Tibial nerve (tissue), 4 donors: ENCODE measurements at regions not wholly inside any gene's neighbourhood (a gene's known extent, or its start where the extent isn't known, plus 50 kb on each side); places are given as distances from the start of the nearest gene placed in this dataset.

Experiments used
- DNase-seq, 2 donors: peaks; one replicate each; pipeline ENCODE4 v3.0.0-alpha.2; 2019; ENCODE audit warnings: low spot score in 2 of 2
- H3K27ac ChIP-seq, 4 donors: fragments of 200-600 bp; sonication (generic) in 3 of 4; one replicate each; pipeline ENCODE4 v1.5.1; 2017 to 2019; ENCODE audit warnings: mild to moderate bottlenecking in 1 of 4
- H3K27me3 ChIP-seq, 2 donors: fragments of 200-600 bp; sonication (generic) in 1 of 2; one replicate each; pipeline versions ENCODE4 v1.5.1 to v1.6.0; 2017 to 2019
- H3K36me3 ChIP-seq, 3 donors: fragments of 200-600 bp; sonication (generic); one replicate each; pipeline ENCODE4 v1.5.1; 2018 to 2019
- H3K4me1 ChIP-seq, 4 donors: fragments of 200-600 bp; sonication (generic) in 3 of 4; one replicate each; pipeline ENCODE4 v1.5.1; 2017 to 2019
- H3K4me3 ChIP-seq, 4 donors: fragments of 200-600 bp; sonication (generic) in 3 of 4; one replicate each; pipeline ENCODE4 v1.5.1; 2017 to 2019; ENCODE audit warnings: mild to moderate bottlenecking in 1 of 4, moderate library complexity in 1 of 4
- H3K9me3 ChIP-seq, 4 donors: fragments of 200-600 bp; sonication (generic) in 3 of 4; one replicate each; pipeline ENCODE4 v1.5.1; 2017 to 2019
- EP300 ChIP-seq, 2 donors: sonication (generic); formaldehyde crosslinking; IDR thresholded peaks; one replicate each; pipeline ENCODE4 v1.6.1; 2017; ENCODE audit warnings: antibody characterized with exemption in 2 of 2, mild to moderate bottlenecking in 1 of 2
- POLR2A ChIP-seq, 2 donors: fragments of 450-650 bp; IDR thresholded peaks; one replicate each; pipeline ENCODE4 v1.6.1; 2017; ENCODE audit warnings: antibody characterized with exemption in 2 of 2, mild to moderate bottlenecking in 2 of 2, moderate library complexity in 2 of 2
- WGBS, 2 donors: methylation state at CpG; one replicate each; pipeline ENCODE4 v1.1.5; 2018; 5-methylcytosine and 5-hydroxymethylcytosine counted together
- TF ChIP-seq, protein P1 (sequence below), 5 experiments: fragments of 200-600 bp in 3 of 5; fragments of 450-650 bp in 2 of 5; sonication (generic) in 3 of 5; IDR thresholded peaks; one replicate each; pipeline ENCODE4 v1.5.1; 2016 to 2019; ENCODE audit warnings: antibody characterized with exemption in 5 of 5, mild to moderate bottlenecking in 3 of 5, moderate library complexity in 2 of 5

DNA sequence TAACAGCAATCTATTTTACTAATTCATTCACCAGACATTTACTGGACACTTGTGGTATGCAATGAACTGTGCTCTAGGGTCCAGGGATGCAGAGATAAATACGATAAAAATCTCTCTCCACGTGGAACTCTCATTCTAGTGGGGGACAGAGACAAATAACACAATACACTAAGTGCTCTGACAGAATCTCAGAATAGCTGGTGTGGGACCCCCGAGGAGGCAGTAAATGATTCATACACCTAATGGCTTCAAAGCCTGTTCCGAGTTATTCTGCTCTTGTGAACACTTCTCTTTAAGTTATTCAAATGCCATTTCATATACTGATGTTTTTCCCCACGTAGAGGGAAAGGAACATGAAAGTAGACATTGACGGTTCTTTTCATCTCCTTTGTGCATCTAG, 302.0 kb upstream of the PDE4D start:
- TF ChIP-seq, protein P1, sequence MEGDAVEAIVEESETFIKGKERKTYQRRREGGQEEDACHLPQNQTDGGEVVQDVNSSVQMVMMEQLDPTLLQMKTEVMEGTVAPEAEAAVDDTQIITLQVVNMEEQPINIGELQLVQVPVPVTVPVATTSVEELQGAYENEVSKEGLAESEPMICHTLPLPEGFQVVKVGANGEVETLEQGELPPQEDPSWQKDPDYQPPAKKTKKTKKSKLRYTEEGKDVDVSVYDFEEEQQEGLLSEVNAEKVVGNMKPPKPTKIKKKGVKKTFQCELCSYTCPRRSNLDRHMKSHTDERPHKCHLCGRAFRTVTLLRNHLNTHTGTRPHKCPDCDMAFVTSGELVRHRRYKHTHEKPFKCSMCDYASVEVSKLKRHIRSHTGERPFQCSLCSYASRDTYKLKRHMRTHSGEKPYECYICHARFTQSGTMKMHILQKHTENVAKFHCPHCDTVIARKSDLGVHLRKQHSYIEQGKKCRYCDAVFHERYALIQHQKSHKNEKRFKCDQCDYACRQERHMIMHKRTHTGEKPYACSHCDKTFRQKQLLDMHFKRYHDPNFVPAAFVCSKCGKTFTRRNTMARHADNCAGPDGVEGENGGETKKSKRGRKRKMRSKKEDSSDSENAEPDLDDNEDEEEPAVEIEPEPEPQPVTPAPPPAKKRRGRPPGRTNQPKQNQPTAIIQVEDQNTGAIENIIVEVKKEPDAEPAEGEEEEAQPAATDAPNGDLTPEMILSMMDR (IDR thresholded peaks at IDR 0.05) = no peak
- TF ChIP-seq POLR2A (IDR thresholded peaks at IDR 0.05) (no peak), EP300 (IDR thresholded peaks at IDR 0.05) (no peak)
- no peak overlapping the region for H3K4me3 ChIP-seq
- H3K4me1 ChIP-seq = no peaks in the 10 kb centered on the region
- WGBS, 2 donors = 67 to 82% methylated on average over 6 of the region's 6 CpGs
- H3K36me3 ChIP-seq = no peaks in the 10 kb centered on the region
- peaks cover 0 to 3% (median 0%) of the 10 kb centered on the region in 4 donors for H3K9me3 ChIP-seq
- no peak for DNase-seq
- H3K27ac ChIP-seq = no peak overlapping the region
- H3K27me3 ChIP-seq = no peaks in the 10 kb centered on the region

DNA sequence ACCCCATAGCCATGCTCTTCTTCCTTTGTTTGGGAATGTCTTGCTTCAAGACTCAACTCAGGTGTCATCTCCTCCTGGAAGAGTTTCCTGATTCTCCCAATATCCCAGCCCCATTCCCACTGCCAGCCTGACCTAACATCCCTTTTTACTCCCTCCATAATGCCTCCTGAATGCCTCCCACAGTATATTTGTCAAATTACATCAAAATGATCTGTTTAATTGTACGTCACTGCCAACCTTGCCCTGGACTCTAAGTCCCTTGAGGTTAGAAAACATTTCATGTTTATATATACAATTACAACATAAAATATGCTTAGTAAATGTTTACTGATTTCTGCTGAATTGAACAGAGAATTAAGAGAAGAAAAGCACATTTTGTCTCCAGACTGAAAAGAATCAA, 301.6 kb upstream of the PDE4D start:
- no peak for TF ChIP-seq POLR2A (IDR thresholded peaks at IDR 0.05)
- no peak for TF ChIP-seq EP300 (IDR thresholded peaks at IDR 0.05)
- TF ChIP-seq, protein P1 (IDR thresholded peaks at IDR 0.05) = no peak
- no peaks in the 10 kb centered on the region for H3K27me3 ChIP-seq
- DNase-seq = no peak
- WGBS, 2 donors = 73 to 94% methylated on average over 1 of the region's 1 CpG
- H3K4me1 ChIP-seq = no peaks in the 10 kb centered on the region
- H3K27ac ChIP-seq = no peak overlapping the region
- H3K36me3 ChIP-seq = no peaks in the 10 kb centered on the region
- no peaks in the 10 kb centered on the region for H3K9me3 ChIP-seq
- H3K4me3 ChIP-seq = no peak overlapping the region

DNA sequence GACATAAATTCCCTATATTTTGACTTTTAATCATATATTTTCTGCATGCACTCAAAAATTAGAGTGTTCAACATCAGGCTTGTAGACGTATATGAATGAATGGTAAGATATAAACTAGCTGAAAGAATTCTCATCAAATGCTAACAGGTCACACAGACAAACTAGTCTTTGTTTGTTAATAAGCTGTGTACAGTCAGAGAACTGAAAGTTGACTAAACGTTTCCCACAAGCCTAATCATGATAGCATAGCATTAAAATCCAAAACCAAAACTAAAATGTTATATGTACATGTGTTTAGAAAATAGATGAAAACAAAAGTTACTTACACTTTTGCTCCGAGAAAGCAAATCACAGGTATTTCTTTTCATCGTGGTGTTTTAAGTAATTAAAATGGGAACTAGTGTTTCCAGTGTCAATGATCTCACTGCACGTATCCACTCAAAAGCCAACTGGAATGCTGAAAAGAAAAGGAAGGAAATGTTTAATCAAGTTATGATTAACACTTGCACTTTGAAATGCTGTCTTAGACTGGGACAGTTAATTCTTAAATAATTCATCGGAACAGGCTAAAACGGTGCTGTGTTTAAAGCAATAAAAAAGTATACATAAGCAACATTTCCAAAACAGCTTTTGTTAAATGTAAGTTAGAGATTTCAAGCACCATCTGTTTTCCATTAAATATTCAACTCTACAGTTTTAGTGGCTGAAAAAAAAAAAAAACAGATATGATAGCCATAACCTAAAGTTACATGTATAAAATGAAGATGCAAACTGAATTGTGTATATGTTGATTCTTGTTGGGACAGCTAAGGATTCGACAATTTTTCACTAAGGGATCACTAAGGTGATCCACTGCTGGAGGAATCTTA, 291.9 kb upstream of the PDE4D start:
- no peak for DNase-seq
- no peaks in the 10 kb centered on the region for H3K27me3 ChIP-seq
- no peak overlapping the region for H3K27ac ChIP-seq
- TF ChIP-seq, protein P1 (IDR thresholded peaks at IDR 0.05) = no peak
- TF ChIP-seq POLR2A (IDR thresholded peaks at IDR 0.05) (no peak), EP300 (IDR thresholded peaks at IDR 0.05) (no peak)
- H3K4me3 ChIP-seq = no peak overlapping the region
- H3K4me1 ChIP-seq = peaks cover 0 to 9% (median 0%) of the 10 kb centered on the region in 4 donors
- WGBS, 2 donors = 24 to 26% methylated on average over 8 of the region's 8 CpGs
- no peaks in the 10 kb centered on the region for H3K36me3 ChIP-seq
- no peaks in the 10 kb centered on the region for H3K9me3 ChIP-seq

DNA sequence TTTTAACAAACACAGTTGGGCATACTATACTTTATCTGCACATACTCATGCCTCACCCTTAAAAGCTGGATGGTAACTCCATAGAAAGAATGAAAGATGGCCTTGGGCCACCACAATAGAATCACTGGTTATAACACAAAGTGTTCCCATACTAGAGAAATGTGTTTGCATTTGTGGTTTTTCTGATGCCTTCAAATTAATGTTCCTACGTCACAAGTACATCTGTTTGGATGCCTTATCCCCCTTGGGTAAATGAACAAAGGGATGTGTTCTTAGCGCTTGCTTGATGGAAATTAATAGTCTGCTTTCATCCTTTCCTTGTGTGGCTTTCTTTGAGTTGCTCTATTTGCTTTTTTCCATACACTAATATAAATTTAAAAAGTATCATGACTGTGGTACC, 291.1 kb upstream of the PDE4D start:
- DNase-seq = peak in 1 of 2 donors; percentile 6
- Histone ChIP-seq H3K36me3 (no peaks in the 10 kb centered on the region), H3K4me3 (no peak overlapping the region), H3K27me3 (no peaks in the 10 kb centered on the region), H3K9me3 (no peaks in the 10 kb centered on the region), H3K4me1 (peaks cover 0 to 9% (median 0%) of the 10 kb centered on the region in 4 donors), H3K27ac (no peak overlapping the region)
- TF ChIP-seq EP300 (IDR thresholded peaks at IDR 0.05) = peak in 1 of 2 donors; percentile 35
- TF ChIP-seq, protein P1 (IDR thresholded peaks at IDR 0.05) = no peak
- 35 to 37% methylated on average over 2 of the region's 2 CpGs for WGBS, 2 donors

DNA sequence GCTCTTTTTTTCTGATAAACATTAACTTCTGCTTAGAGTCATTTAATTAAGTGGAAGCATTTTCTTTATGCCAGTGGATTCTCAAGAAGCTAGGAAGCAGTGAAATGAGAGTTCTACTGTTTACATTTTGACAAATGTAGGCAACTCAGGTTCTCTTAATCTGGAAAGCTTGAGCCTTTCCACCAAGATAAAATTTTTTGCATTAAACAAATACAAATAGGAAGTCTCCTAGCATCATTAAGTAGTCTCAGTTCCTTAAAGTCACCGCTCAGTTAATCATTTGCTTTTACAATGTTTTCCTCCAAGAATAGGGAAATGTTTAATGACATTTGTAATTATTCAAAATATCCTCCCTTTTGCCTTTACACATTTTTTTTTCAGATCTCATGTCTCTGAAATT, 290.4 kb upstream of the PDE4D start:
- H3K4me3 ChIP-seq = no peak overlapping the region
- H3K36me3 ChIP-seq = no peaks in the 10 kb centered on the region
- H3K4me1 ChIP-seq = peaks cover 0 to 9% (median 0%) of the 10 kb centered on the region in 4 donors
- TF ChIP-seq POLR2A (IDR thresholded peaks at IDR 0.05) = no peak
- TF ChIP-seq, protein P1 (IDR thresholded peaks at IDR 0.05) = no peak
- TF ChIP-seq EP300 (IDR thresholded peaks at IDR 0.05) = no peak
- 77 to 94% methylated on average over 1 of the region's 1 CpG for WGBS, 2 donors
- no peak overlapping the region for H3K27ac ChIP-seq
- H3K27me3 ChIP-seq = no peaks in the 10 kb centered on the region
- no peaks in the 10 kb centered on the region for H3K9me3 ChIP-seq
- no peak for DNase-seq
